H1 (cell line): ENCODE measurements at regions not wholly inside any gene's neighbourhood (a gene's known extent, or its start where the extent isn't known, plus 50 kb on each side); places are given as distances from the start of the nearest gene placed in this dataset.

Source experiments
- CTCF ChIA-PET: fragments of 300-600 bp; sonication (Branson Sonifier 250); formaldehyde crosslinking; loops from one replicate; lab custom pipeline; 2021; ENCODE audit not compliant: partially characterized antibody; lab: Charles Lee
- POLR2A ChIA-PET: fragments of 300-600 bp; sonication (Branson Sonifier 250); formaldehyde crosslinking; loops from one replicate; lab custom pipeline; 2021; ENCODE audit warnings: inconsistent platforms; ENCODE audit not compliant: partially characterized antibody; lab: Charles Lee
- DNase-seq, 2 experiments: peaks; one replicate each; pipeline versions ENCODE4 v3.0.0 to v3.0.0-alpha.2; 2010 to 2022; ENCODE audit warnings: low spot score in 2 of 2, low read depth in 1 of 2, mixed read lengths in 1 of 2
- FAIRE-seq: peaks from 2 replicates; lab custom pipeline; 2011; peaks lifted over from hg19 to GRCh38; lab: Jason Lieb, UNC
- H2AFZ ChIP-seq: 2 replicates; pipeline ENCODE4 v1.8.1; 2012; ENCODE audit warnings: low read length, inconsistent platforms
- H2AK5ac ChIP-seq: 2 replicates; pipeline ENCODE4 v1.6.1; 2013; ENCODE audit warnings: low read depth, low read length
- H2BK120ac ChIP-seq: replicated peaks from 2 replicates; pipeline ENCODE3; 2013; ENCODE audit warnings: low read depth, low read length, inconsistent platforms
- H2BK12ac ChIP-seq: 2 replicates; pipeline ENCODE4 v1.6.1; 2013; ENCODE audit warnings: low read depth, low read length
- H2BK15ac ChIP-seq: 2 replicates; pipeline ENCODE4 v1.6.1; 2013; ENCODE audit warnings: low read length
- H2BK20ac ChIP-seq: 2 replicates; pipeline ENCODE4 v1.6.1; 2013; ENCODE audit warnings: low read length
- H2BK5ac ChIP-seq: 2 replicates; pipeline ENCODE4 v1.6.1; 2013; ENCODE audit warnings: low read depth, low read length
- H3K14ac ChIP-seq: 2 replicates; pipeline ENCODE4 v1.6.1; 2013; ENCODE audit warnings: inconsistent platforms; ENCODE audit not compliant: insufficient read length
- H3K18ac ChIP-seq: 2 replicates; pipeline ENCODE4 v1.6.1; 2013; ENCODE audit warnings: low read length; ENCODE audit errors: extremely low read depth
- H3K23ac ChIP-seq: 2 replicates; pipeline ENCODE4 v1.6.1; 2013; ENCODE audit warnings: inconsistent platforms; ENCODE audit not compliant: insufficient read length
- H3K23me2 ChIP-seq: 2 replicates; pipeline ENCODE4 v1.6.1; 2013; ENCODE audit warnings: low read depth, low read length
- H3K27ac ChIP-seq: 2 replicates; pipeline ENCODE4 v1.6.1; 2011; ENCODE audit warnings: low read depth, low read length, inconsistent platforms
- H3K27me3 ChIP-seq, 4 experiments: replicated peaks in 1 of 4; 1 replicate in 1 of 4; 2 replicates in 3 of 4; pipeline versions ENCODE4 v1.6.1 to v1.8.1; 2011 to 2013; ENCODE audit warnings: low read length in 3 of 4, mild to moderate bottlenecking in 3 of 4, inconsistent platforms in 2 of 4, mixed read lengths in 2 of 4, moderate library complexity in 1 of 4; ENCODE audit not compliant: control insufficient read depth in 3 of 4, insufficient read depth in 3 of 4; ENCODE audit errors: extremely low read depth in 1 of 4
- H3K36me3 ChIP-seq, 4 experiments: 2 replicates each; pipeline versions ENCODE4 v1.6.1 to v1.8.1; 2011 to 2013; ENCODE audit warnings: mild to moderate bottlenecking in 4 of 4, low read length in 3 of 4, moderate library complexity in 2 of 4, control low read depth in 1 of 4, inconsistent platforms in 1 of 4; ENCODE audit not compliant: insufficient read depth in 4 of 4, control insufficient read depth in 2 of 4
- H3K4ac ChIP-seq: replicated peaks from 2 replicates; pipeline ENCODE3; 2013; ENCODE audit warnings: low read length, low read depth, mixed read lengths, inconsistent platforms; ENCODE audit not compliant: insufficient read length
- H3K4me1 ChIP-seq, 4 experiments: replicated peaks in 1 of 4; 1 replicate in 1 of 4; 2 replicates in 3 of 4; pipeline versions ENCODE4 v1.6.1 to v1.8.1; 2011 to 2013; ENCODE audit warnings: low read length in 3 of 4, inconsistent platforms in 2 of 4, mixed read lengths in 1 of 4; ENCODE audit not compliant: insufficient read depth in 4 of 4, control insufficient read depth in 3 of 4
- H3K4me2 ChIP-seq, 2 experiments: 2 replicates each; pipeline versions ENCODE4 v1.6.1 to v1.8.1; 2011 to 2013; ENCODE audit warnings: low read depth in 2 of 2, low read length in 2 of 2, control low read depth in 1 of 2, inconsistent platforms in 1 of 2, mild to moderate bottlenecking in 1 of 2; ENCODE audit not compliant: insufficient read depth in 1 of 2
- H3K4me3 ChIP-seq, 4 experiments: fragments of 200-600, 300-600 bp in 1 of 4; sonication (generic), shearing (Covaris generic), sonication (Bioruptor Twin) in 1 of 4; 2 replicates each; pipeline versions ENCODE4 v1.5.1 to v1.8.1; 2011 to 2016; ENCODE audit warnings: low read length in 4 of 4, low read depth in 3 of 4, control low read depth in 2 of 4, inconsistent platforms in 2 of 4, mild to moderate bottlenecking in 2 of 4, mixed read lengths in 1 of 4, moderate library complexity in 1 of 4; ENCODE audit not compliant: insufficient read depth in 2 of 4; ENCODE audit errors: extremely low read depth in 1 of 4
- H3K56ac ChIP-seq: replicated peaks from 2 replicates; pipeline ENCODE3; 2013; ENCODE audit warnings: low read depth, mild to moderate bottlenecking, mixed read lengths, low read length, inconsistent platforms; ENCODE audit not compliant: insufficient read length
- H3K79me1 ChIP-seq: 2 replicates; pipeline ENCODE4 v1.6.1; 2013; ENCODE audit warnings: low read depth, low read length, control low read depth
- H3K79me2 ChIP-seq, 2 experiments: 2 replicates each; pipeline versions ENCODE4 v1.6.1 to v1.8.1; 2012 to 2013; ENCODE audit warnings: low read length in 2 of 2, mild to moderate bottlenecking in 2 of 2, inconsistent platforms in 1 of 2; ENCODE audit not compliant: insufficient read depth in 2 of 2, control insufficient read depth in 1 of 2
- H3K9ac ChIP-seq, 4 experiments: replicated peaks in 1 of 4; 1 replicate in 1 of 4; 2 replicates in 3 of 4; pipeline versions ENCODE4 v1.6.1 to v1.8.1; 2011 to 2013; ENCODE audit warnings: low read depth in 3 of 4, low read length in 3 of 4, control low read depth in 2 of 4, mild to moderate bottlenecking in 2 of 4, moderate library complexity in 2 of 4, inconsistent platforms in 1 of 4; ENCODE audit errors: extremely low read depth in 1 of 4
- H3K9me3 ChIP-seq, 2 experiments: 2 replicates each; pipeline versions ENCODE4 v1.6.1 to v1.8.1; 2012 to 2013; ENCODE audit warnings: mild to moderate bottlenecking in 2 of 2, moderate library complexity in 2 of 2, control low read depth in 1 of 2, inconsistent platforms in 1 of 2, low read depth in 1 of 2, low read length in 1 of 2, mixed read lengths in 1 of 2; ENCODE audit not compliant: insufficient read depth in 2 of 2
- H4K20me1 ChIP-seq, 2 experiments: replicated peaks in 1 of 2; 2 replicates each; pipeline versions ENCODE3 to v1.8.1; 2011 to 2013; ENCODE audit warnings: inconsistent platforms in 2 of 2, low read length in 2 of 2, mild to moderate bottlenecking in 1 of 2; ENCODE audit not compliant: insufficient read depth in 2 of 2, control insufficient read depth in 1 of 2
- H4K5ac ChIP-seq: 2 replicates; pipeline ENCODE4 v1.6.1; 2013; ENCODE audit warnings: low read length, low read depth, mixed read lengths, inconsistent platforms; ENCODE audit not compliant: insufficient read length
- H4K8ac ChIP-seq: 2 replicates; pipeline ENCODE4 v1.8.0; 2013; ENCODE audit warnings: mild to moderate bottlenecking, moderate library complexity, low read length, inconsistent platforms; ENCODE audit not compliant: insufficient read depth; ENCODE audit errors: extremely low read depth
- H4K91ac ChIP-seq: replicated peaks from 2 replicates; pipeline ENCODE3; 2013; ENCODE audit warnings: low read length, mixed read lengths, inconsistent platforms; ENCODE audit not compliant: insufficient read length
- BCL11A ChIP-seq, 2 experiments: IDR thresholded peaks; one replicate each; pipeline ENCODE4 v1.6.1; 2011; ENCODE audit warnings: low read depth in 2 of 2, low read length in 2 of 2, mild to moderate bottlenecking in 2 of 2
- EP300 ChIP-seq, 2 experiments: IDR thresholded peaks; 1 replicate in 1 of 2; 2 replicates in 1 of 2; pipeline ENCODE4 v1.6.1; 2011 to 2012; ENCODE audit warnings: low read depth in 2 of 2, low read length in 2 of 2, mild to moderate bottlenecking in 2 of 2, borderline replicate concordance in 1 of 2, inconsistent platforms in 1 of 2, moderate library complexity in 1 of 2
- KDM5A ChIP-seq: fragments of 200-600 bp; IDR thresholded peaks from 2 replicates; pipeline ENCODE4 v1.7.1; 2012; ENCODE audit warnings: mild to moderate bottlenecking, low read length, inconsistent platforms, mixed read lengths
- NANOG ChIP-seq: IDR thresholded peaks from 2 replicates; pipeline ENCODE4 v1.6.1; 2011; ENCODE audit warnings: low read length, low read depth, mild to moderate bottlenecking, inconsistent platforms; ENCODE audit not compliant: insufficient read depth, poor library complexity, severe bottlenecking
- POLR2AphosphoS5 ChIP-seq: IDR thresholded peaks from 2 replicates; pipeline ENCODE4 v1.6.1; 2011; ENCODE audit warnings: low read depth, low read length
- SIX5 ChIP-seq: IDR thresholded peaks from 2 replicates; pipeline ENCODE4 v1.6.1; 2011; ENCODE audit warnings: mild to moderate bottlenecking, low read depth, low read length
- SP2 ChIP-seq: IDR thresholded peaks from 2 replicates; pipeline ENCODE4 v1.6.1; 2012; ENCODE audit warnings: mild to moderate bottlenecking, low read length, inconsistent platforms
- SUZ12 ChIP-seq: fragments of 200-600 bp; sonication (generic); IDR thresholded peaks from 2 replicates; pipeline ENCODE4 v1.6.1; 2012; ENCODE audit warnings: mild to moderate bottlenecking, inconsistent platforms, low read length, moderate library complexity, mixed read lengths
- TBP ChIP-seq: IDR thresholded peaks from 2 replicates; pipeline ENCODE4 v1.6.1; 2011; ENCODE audit warnings: low read depth, low read length, improper control_type of control experiment
- TCF12 ChIP-seq: IDR thresholded peaks from 2 replicates; pipeline ENCODE4 v1.6.1; 2011; ENCODE audit warnings: low read depth, mild to moderate bottlenecking, low read length
- ZNF274 ChIP-seq: IDR thresholded peaks from 2 replicates; pipeline ENCODE4 v1.7.0; 2012; ENCODE audit warnings: low read length, borderline replicate concordance; ENCODE audit errors: extremely low read depth
- WGBS, 2 experiments: shearing (Covaris generic) in 1 of 2; methylation state at CpG; one replicate each; pipeline versions ENCODE4 v1.1.6 to v1.1.7; 2013 to 2015; ENCODE audit warnings: low lambda C conversion rate in 2 of 2, mixed read lengths in 2 of 2, inconsistent platforms in 1 of 2, low coverage in 1 of 2, missing lambda C conversion rate in 1 of 2; ENCODE audit not compliant: insufficient replicate concordance in 2 of 2, insufficient coverage in 1 of 2, insufficient read length in 1 of 2; ENCODE audit errors: extremely low coverage in 1 of 2, missing lambda C conversion rate in 1 of 2; 5-methylcytosine and 5-hydroxymethylcytosine counted together

DNA sequence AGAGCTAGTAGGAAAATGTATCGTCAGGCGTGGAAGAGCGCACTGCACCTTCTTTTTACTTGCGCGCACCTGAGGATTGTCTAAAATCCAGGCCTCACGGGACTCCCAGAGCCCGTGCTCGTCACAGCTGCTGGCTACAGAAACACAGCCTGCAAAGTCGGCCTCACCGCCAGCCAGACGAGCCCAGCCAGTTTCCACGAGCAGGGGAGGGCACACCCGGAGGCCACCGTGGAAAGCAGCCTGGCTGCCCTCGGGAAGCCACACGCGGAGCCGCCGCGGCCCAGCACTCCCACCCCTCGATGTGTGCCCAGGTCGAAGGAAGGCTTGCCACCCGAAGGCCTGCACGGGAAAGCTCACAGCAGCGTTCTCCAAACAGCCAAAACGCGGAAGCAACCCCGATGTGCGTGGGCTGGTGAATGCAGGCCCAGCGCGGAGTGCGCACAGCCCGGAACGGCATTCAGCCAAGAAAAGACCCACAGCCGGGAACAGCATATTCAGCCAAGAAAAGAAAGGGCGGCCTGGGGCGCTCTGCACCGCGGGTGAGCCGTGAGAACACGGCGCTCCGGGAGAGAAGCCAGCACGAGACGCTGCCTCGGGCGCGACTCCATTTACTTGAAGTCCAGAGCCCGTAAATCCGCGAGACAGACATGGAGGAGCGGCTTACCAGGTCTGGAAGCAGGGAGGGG, 53.9 kb upstream of the SALL3 start:
- no peak overlapping the region for H2BK5ac ChIP-seq
- ChIA-PET POLR2A (no interaction called here), CTCF (interaction anchor here (0.7 to 1.2 kb wide), 4 partner anchors 42 to 378 kb away, joined by 3 to 4 read pairs (median 3); no protein-coding TSS in a partner anchor)
- no peak overlapping the region for H2BK15ac ChIP-seq
- H3K56ac ChIP-seq: no peak overlapping the region
- no peaks in the 10 kb centered on the region for H3K36me3 ChIP-seq
- H2AK5ac ChIP-seq: no peak overlapping the region
- H4K5ac ChIP-seq: no peak overlapping the region
- no peaks in the 10 kb centered on the region; a peak in 1 of 4 replicates for H3K9me3 ChIP-seq
- 89% methylated on average over 36 of the region's 52 CpGs; no CpG with 5 or more reads in 1 of the 2 experiments for WGBS, 2 experiments
- no peak overlapping the region for H4K91ac ChIP-seq
- H4K8ac ChIP-seq: no peak overlapping the region
- peaks cover 2% of the 10 kb centered on the region; the same call in 1 of the 2 replicates for H3K79me1 ChIP-seq
- no peak overlapping the region for H2BK120ac ChIP-seq
- no peaks in the 10 kb centered on the region for H3K79me2 ChIP-seq
- no peak overlapping the region for H3K4ac ChIP-seq
- H2BK12ac ChIP-seq: no peak overlapping the region
- H3K4me3 ChIP-seq: no peak overlapping the region
- no peak overlapping the region for H3K27ac ChIP-seq
- FAIRE-seq (no peak), DNase-seq (no peak)
- peaks cover 1% of the 10 kb centered on the region; the same call in 1 of the 2 replicates for H3K23me2 ChIP-seq
- TF ChIP-seq TCF12 (no peak), SUZ12 (no peak), KDM5A (no peak), TBP (no peak), SIX5 (no peak), SP2 (no peak), NANOG (no peak), EP300 (IDR thresholded peaks at IDR 0.05; ENCODE audit: borderline replicate concordance in 1 of 2, low read depth in 2 of 2, low read length in 2 of 2) (no peak), BCL11A (IDR thresholded peaks at IDR 0.05; ENCODE audit: low read depth in 2 of 2, low read length in 2 of 2) (no peak), ZNF274 (no peak), POLR2AphosphoS5 (no peak)
- H3K18ac ChIP-seq: no peak overlapping the region
- no peak overlapping the region for H3K23ac ChIP-seq
- no peaks in the 10 kb centered on the region for H3K27me3 ChIP-seq
- no peak overlapping the region for H3K4me2 ChIP-seq
- H4K20me1 ChIP-seq: no peaks in the 10 kb centered on the region
- H3K14ac ChIP-seq: no peak overlapping the region
- H3K4me1 ChIP-seq: no peaks in the 10 kb centered on the region
- H3K9ac ChIP-seq: no peak overlapping the region
- H2AFZ ChIP-seq: no peak overlapping the region
- H2BK20ac ChIP-seq: no peak overlapping the region
